OCI-LY1 (cell line): ENCODE measurements at regions not wholly inside any gene's neighbourhood (a gene's known extent, or its start where the extent isn't known, plus 50 kb on each side); places are given as distances from the start of the nearest gene placed in this dataset.

Experiments used
- H2AFZ ChIP-seq: fragments of 200-600 bp; sonication (generic), shearing (Covaris generic); 2 replicates; pipeline ENCODE4 v1.6.0; 2014; ENCODE audit warnings: antibody characterized with exemption, mild to moderate bottlenecking, low read length
- H3F3A ChIP-seq: fragments of 200-600 bp; sonication (generic), shearing (Covaris generic); 2 replicates; pipeline ENCODE4 v1.6.0; 2014; ENCODE audit warnings: mild to moderate bottlenecking, antibody characterized with exemption, low read length, moderate library complexity; ENCODE audit not compliant: insufficient read depth
- H3K27ac ChIP-seq: fragments of 200-600 bp; sonication (generic); 2 replicates; pipeline ENCODE4 v1.5.1; 2014; ENCODE audit warnings: low read length, mixed run types, mild to moderate bottlenecking, low read depth; ENCODE audit not compliant: poor library complexity, severe bottlenecking
- H3K27me3 ChIP-seq: fragments of 200-600 bp; sonication (generic); 2 replicates; pipeline ENCODE4 v1.6.0; 2014; ENCODE audit warnings: antibody characterized with exemption, mild to moderate bottlenecking, low read length, moderate library complexity; ENCODE audit not compliant: insufficient read depth
- H3K36me3 ChIP-seq: fragments of 200-600 bp; sonication (generic); 2 replicates; pipeline ENCODE4 v1.6.1; 2014; ENCODE audit warnings: mild to moderate bottlenecking, antibody characterized with exemption, low read length, moderate library complexity, mixed read lengths; ENCODE audit not compliant: insufficient read depth
- H3K4me1 ChIP-seq: fragments of 200-600 bp; sonication (generic); 2 replicates; pipeline ENCODE4 v1.5.1; 2014; ENCODE audit warnings: mild to moderate bottlenecking, low read length, moderate library complexity; ENCODE audit not compliant: insufficient read depth, severe bottlenecking
- H3K4me2 ChIP-seq: fragments of 200-600 bp; sonication (generic), shearing (Covaris generic); 2 replicates; pipeline ENCODE4 v1.6.1; 2014; ENCODE audit warnings: low read length
- H3K4me3 ChIP-seq: fragments of 200-600 bp; sonication (generic); 2 replicates; pipeline ENCODE4 v1.5.1; 2014; ENCODE audit warnings: low read length, low read depth, mild to moderate bottlenecking, mixed read lengths; ENCODE audit not compliant: poor library complexity, severe bottlenecking
- H3K79me2 ChIP-seq: fragments of 200-600 bp; shearing (Covaris generic); 2 replicates; pipeline ENCODE4 v1.6.1; 2016; ENCODE audit warnings: mixed run types, low read length, mixed read lengths; ENCODE audit not compliant: insufficient read depth
- H3K9ac ChIP-seq: fragments of 200-600 bp; sonication (generic), shearing (Covaris generic); 2 replicates; pipeline ENCODE4 v1.6.1; 2014; ENCODE audit warnings: mild to moderate bottlenecking, low read length, mixed read lengths
- H3K9me2 ChIP-seq: fragments of 200-600 bp; sonication (generic), shearing (Covaris generic); 2 replicates; pipeline ENCODE4 v1.6.1; 2014; ENCODE audit warnings: low read depth, mild to moderate bottlenecking, low read length, mixed read lengths
- H3K9me3 ChIP-seq: fragments of 200-600 bp; shearing (Covaris generic); 2 replicates; pipeline ENCODE4 v1.6.1; 2014; ENCODE audit warnings: low read length, mixed read lengths
- H4K20me1 ChIP-seq: fragments of 200-600 bp; sonication (generic), shearing (Covaris generic); 2 replicates; pipeline ENCODE4 v1.6.0; 2016; ENCODE audit warnings: mild to moderate bottlenecking, low read length; ENCODE audit not compliant: insufficient read depth
- EZH2 ChIP-seq: fragments of 200-600 bp; sonication (generic), shearing (Covaris generic); IDR thresholded peaks from 2 replicates; pipeline ENCODE4 v1.8.0; 2017; ENCODE audit warnings: borderline replicate concordance, mixed run types, mild to moderate bottlenecking, antibody characterized with exemption, low read length, moderate library complexity, mixed read lengths
- TF ChIP-seq, protein P1 (sequence below): fragments of 200-600 bp; sonication (generic), shearing (Covaris generic); IDR thresholded peaks from 2 replicates; pipeline ENCODE4 v1.5.1; 2017; ENCODE audit warnings: mild to moderate bottlenecking, antibody characterized with exemption, low read length, moderate library complexity, mixed read lengths

DNA sequence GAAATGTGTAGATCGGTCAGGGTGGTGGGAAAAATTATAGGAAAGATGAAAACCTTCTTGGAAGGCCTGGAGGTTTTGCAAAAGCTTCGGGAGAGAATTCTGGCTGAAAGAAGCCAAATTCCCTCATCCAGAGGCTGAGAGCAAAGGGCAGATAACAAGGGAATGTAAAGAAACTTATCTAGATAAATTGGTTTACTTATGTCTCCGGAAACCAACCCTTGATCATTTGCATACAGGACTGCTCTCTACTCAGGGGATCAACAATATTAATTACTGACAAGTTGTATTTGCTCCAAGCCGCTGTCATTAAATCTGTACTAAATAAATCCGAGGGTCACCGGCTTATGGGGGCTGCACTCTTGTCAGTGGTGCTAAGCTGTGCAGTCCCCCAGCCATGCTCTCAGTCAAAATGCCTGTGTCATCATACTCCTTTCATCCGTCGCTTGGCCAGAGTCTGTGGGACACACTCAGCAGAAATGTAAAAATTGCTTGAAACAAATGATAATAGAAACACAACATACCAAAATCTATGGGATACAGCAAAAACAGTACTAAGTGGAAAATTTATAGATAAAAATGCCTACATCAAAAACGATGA lies 715.7 kb downstream of the KCTD8 start:
- no peak overlapping the region for H3K4me3 ChIP-seq
- H2AFZ ChIP-seq, result no peak overlapping the region
- no peak overlapping the region for H3K27ac ChIP-seq
- no peaks in the 10 kb centered on the region for H3K4me1 ChIP-seq
- H3K9me3 ChIP-seq, result no peaks in the 10 kb centered on the region
- H3F3A ChIP-seq, result no peaks in the 10 kb centered on the region
- no peaks in the 10 kb centered on the region for H3K27me3 ChIP-seq
- H3K79me2 ChIP-seq, result no peaks in the 10 kb centered on the region
- no peaks in the 10 kb centered on the region for H3K9me2 ChIP-seq
- no peak overlapping the region for H3K9ac ChIP-seq
- H4K20me1 ChIP-seq, result no peaks in the 10 kb centered on the region
- H3K4me2 ChIP-seq, result no peak overlapping the region
- no peak for TF ChIP-seq EZH2
- TF ChIP-seq, protein P1, sequence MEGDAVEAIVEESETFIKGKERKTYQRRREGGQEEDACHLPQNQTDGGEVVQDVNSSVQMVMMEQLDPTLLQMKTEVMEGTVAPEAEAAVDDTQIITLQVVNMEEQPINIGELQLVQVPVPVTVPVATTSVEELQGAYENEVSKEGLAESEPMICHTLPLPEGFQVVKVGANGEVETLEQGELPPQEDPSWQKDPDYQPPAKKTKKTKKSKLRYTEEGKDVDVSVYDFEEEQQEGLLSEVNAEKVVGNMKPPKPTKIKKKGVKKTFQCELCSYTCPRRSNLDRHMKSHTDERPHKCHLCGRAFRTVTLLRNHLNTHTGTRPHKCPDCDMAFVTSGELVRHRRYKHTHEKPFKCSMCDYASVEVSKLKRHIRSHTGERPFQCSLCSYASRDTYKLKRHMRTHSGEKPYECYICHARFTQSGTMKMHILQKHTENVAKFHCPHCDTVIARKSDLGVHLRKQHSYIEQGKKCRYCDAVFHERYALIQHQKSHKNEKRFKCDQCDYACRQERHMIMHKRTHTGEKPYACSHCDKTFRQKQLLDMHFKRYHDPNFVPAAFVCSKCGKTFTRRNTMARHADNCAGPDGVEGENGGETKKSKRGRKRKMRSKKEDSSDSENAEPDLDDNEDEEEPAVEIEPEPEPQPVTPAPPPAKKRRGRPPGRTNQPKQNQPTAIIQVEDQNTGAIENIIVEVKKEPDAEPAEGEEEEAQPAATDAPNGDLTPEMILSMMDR, result no peak
- H3K36me3 ChIP-seq, result no peaks in the 10 kb centered on the region

DNA sequence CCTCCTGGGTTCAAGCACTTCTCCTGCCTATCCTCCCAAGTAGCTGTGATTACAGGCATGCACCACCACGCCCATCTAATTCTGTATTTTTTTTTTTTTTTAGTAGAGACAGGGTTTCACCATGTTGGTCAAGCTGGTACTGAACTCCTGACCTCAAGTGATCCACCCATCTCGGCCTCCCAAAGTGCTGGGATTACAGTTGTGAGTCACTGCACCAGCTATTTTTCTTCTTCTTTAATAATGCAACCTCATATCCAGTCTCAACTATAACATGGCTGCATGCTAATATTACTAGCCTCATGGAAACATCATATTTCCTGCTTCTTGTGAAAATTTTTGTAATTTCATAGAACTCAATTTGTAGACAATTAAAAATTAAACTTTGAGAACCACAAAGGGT lies 706.5 kb downstream of the KCTD8 start:
- no peaks in the 10 kb centered on the region for H3K79me2 ChIP-seq
- H2AFZ ChIP-seq, result no peak overlapping the region
- 0 out of 2 replicates have a peak, but pooled peaks cover 2% of the 10 kb centered on the region for H3K9me3 ChIP-seq
- H3K4me2 ChIP-seq, result no peak overlapping the region
- H3F3A ChIP-seq, result no peaks in the 10 kb centered on the region
- no peaks in the 10 kb centered on the region for H3K9me2 ChIP-seq
- no peak overlapping the region for H3K4me3 ChIP-seq
- H3K27ac ChIP-seq, result no peak overlapping the region
- H4K20me1 ChIP-seq, result no peaks in the 10 kb centered on the region
- H3K9ac ChIP-seq, result no peak overlapping the region
- no peaks in the 10 kb centered on the region for H3K4me1 ChIP-seq
- no peak for TF ChIP-seq EZH2
- TF ChIP-seq, protein P1, result no peak
- H3K27me3 ChIP-seq, result no peaks in the 10 kb centered on the region
- H3K36me3 ChIP-seq, result no peaks in the 10 kb centered on the region

DNA sequence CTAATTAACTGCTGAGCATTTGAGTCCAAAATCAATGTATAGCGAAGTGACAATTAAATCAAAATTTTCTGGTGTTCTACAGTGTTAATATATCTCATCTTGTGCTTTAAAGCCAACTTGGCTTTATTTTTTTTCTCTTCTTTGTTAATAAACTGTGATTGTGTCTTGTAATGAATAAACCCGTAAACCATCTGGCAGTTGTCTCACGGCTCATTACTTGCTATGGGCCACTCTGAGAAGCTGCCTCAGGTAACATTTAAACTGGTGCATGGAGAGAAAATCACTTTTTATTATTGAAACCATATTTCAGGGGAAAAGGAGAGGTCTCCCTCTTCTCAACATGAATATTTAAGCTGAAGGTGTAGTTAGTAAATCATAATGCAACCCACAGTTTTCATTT lies 694.0 kb downstream of the KCTD8 start:
- H3K4me3 ChIP-seq, result no peak overlapping the region
- TF ChIP-seq, protein P1, result no peak
- TF ChIP-seq EZH2, result no peak
- no peaks in the 10 kb centered on the region for H4K20me1 ChIP-seq
- H3K79me2 ChIP-seq, result no peaks in the 10 kb centered on the region
- no peaks in the 10 kb centered on the region for H3K9me3 ChIP-seq
- H3K36me3 ChIP-seq, result no peaks in the 10 kb centered on the region
- no peaks in the 10 kb centered on the region for H3K27me3 ChIP-seq
- H3K27ac ChIP-seq, result no peak overlapping the region
- H3K4me2 ChIP-seq, result no peak overlapping the region
- H3F3A ChIP-seq, result no peaks in the 10 kb centered on the region
- H3K4me1 ChIP-seq, result no peaks in the 10 kb centered on the region
- H3K9ac ChIP-seq, result no peak overlapping the region
- H2AFZ ChIP-seq, result no peak overlapping the region
- H3K9me2 ChIP-seq, result no peaks in the 10 kb centered on the region
